ENCODE measurements at regions not wholly inside any gene's neighbourhood (a gene's known extent, or its start where the extent isn't known, plus 50 kb on each side); places are given as distances from the start of the nearest gene placed in this dataset.

- TF ChIP-seq CTCF (IDR thresholded peaks at IDR 0.05; ENCODE audit: low read depth, low read length, missing input control) (no peak), SP1 (IDR thresholded peaks at IDR 0.05) (no peak), MAX (IDR thresholded peaks at IDR 0.05) (no peak), GABPA (IDR thresholded peaks at IDR 0.05 in 1 of 2, conservative IDR thresholded peaks at IDR 0.05 in 1 of 2) (no peak), RXRA (IDR thresholded peaks at IDR 0.05) (no peak)
Measured at GRCh38 chr11:122331079-122331478, 215.1 kb upstream of the BLID start.
